Stimulated activated CD8-positive, alpha-beta memory T cell treated with anti-CD3 and anti-CD28 coated beads, Interleukin-4, amount 100 ng/mL, for 4 hours (primary cell): ENCODE measurements at regions not wholly inside any gene's neighbourhood (a gene's known extent, or its start where the extent isn't known, plus 50 kb on each side); places are given as distances from the start of the nearest gene placed in this dataset.
"Not testable (repeated sequence)": the region's sequence is repeated elsewhere in the genome, so short reads cannot be mapped to it uniquely, and the experiment has no call there.

Experiments
- DNase-seq, 2 donors: peaks; one replicate each; pipeline ENCODE4 v3.0.0-alpha.2; 2020; ENCODE audit warnings: low read depth in 2 of 2, low spot score in 1 of 2

GRCh38 chr18:42533616-42534015, 578.6 kb downstream of the PIK3C3 start:
- DNase-seq = no peak

GRCh38 chr18:42534313-42534712, 579.3 kb downstream of the PIK3C3 start:
- DNase-seq = no peak

- DNase-seq = no peak
Measured at GRCh38 chr18:42536442-42536841, 579.0 kb downstream of the RIT2 start.

- no peak for DNase-seq
Measured at GRCh38 chr18:42537291-42537690, 578.2 kb downstream of the RIT2 start.

- DNase-seq = no peak
Measured at GRCh38 chr18:42544901-42545300, 570.6 kb downstream of the RIT2 start.

- DNase-seq = no peak
Measured at GRCh38 chr18:42545825-42546224, 569.7 kb downstream of the RIT2 start.

- no peak for DNase-seq
Measured at GRCh38 chr18:42548493-42548892, 567.0 kb downstream of the RIT2 start.

- DNase-seq = no peak
Measured at GRCh38 chr18:42549596-42549995, 565.9 kb downstream of the RIT2 start.

GRCh38 chr18:42552559-42552958, 562.9 kb downstream of the RIT2 start:
- DNase-seq = not testable (repeated sequence)

- no peak for DNase-seq
Measured at GRCh38 chr18:42559069-42559690, 556.3 kb downstream of the RIT2 start.

- no peak for DNase-seq
Measured at GRCh38 chr18:42561521-42561920, 554.0 kb downstream of the RIT2 start.

GRCh38 chr18:42563995-42564394, 551.5 kb downstream of the RIT2 start:
- DNase-seq = no peak

GRCh38 chr18:42564761-42565160, 550.7 kb downstream of the RIT2 start:
- no peak for DNase-seq

GRCh38 chr18:42568773-42569172, 546.7 kb downstream of the RIT2 start:
- no peak for DNase-seq

- DNase-seq = no peak
Measured at GRCh38 chr18:42574871-42575270, 540.6 kb downstream of the RIT2 start.

- DNase-seq = no peak
Measured at GRCh38 chr18:42576124-42576523, 539.4 kb downstream of the RIT2 start.

- DNase-seq = no peak
Measured at GRCh38 chr18:42578792-42579191, 536.7 kb downstream of the RIT2 start.

- DNase-seq = no peak
Measured at GRCh38 chr18:42582266-42582665, 533.2 kb downstream of the RIT2 start.

- DNase-seq = no peak
Measured at GRCh38 chr18:42583283-42583731, 532.2 kb downstream of the RIT2 start.

GRCh38 chr18:42586601-42587000, 528.9 kb downstream of the RIT2 start:
- no peak for DNase-seq

- no peak for DNase-seq
Measured at GRCh38 chr18:42588786-42589185, 526.7 kb downstream of the RIT2 start.

- no peak for DNase-seq
Measured at GRCh38 chr18:42604820-42605219, 510.7 kb downstream of the RIT2 start.

- DNase-seq = no peak
Measured at GRCh38 chr18:42606886-42607495, 508.5 kb downstream of the RIT2 start.
